ENCODE measurements at regions not wholly inside any gene's neighbourhood (a gene's known extent, or its start where the extent isn't known, plus 50 kb on each side); places are given as distances from the start of the nearest gene placed in this dataset.
"Not testable (repeated sequence)": the region's sequence is repeated elsewhere in the genome, so short reads cannot be mapped to it uniquely, and the experiment has no call there.

- no peak for DNase-seq (ENCODE audit: low read depth in 2 of 2)
Measured at GRCh38 chr7:131683536-131684125, 127.2 kb upstream of the PODXL start.

- no peak for DNase-seq (ENCODE audit: low read depth in 2 of 2)
Measured at GRCh38 chr7:131681961-131682360, 125.5 kb upstream of the PODXL start.

GRCh38 chr7:131679071-131679470, 122.6 kb upstream of the PODXL start:
- DNase-seq (ENCODE audit: low read depth in 2 of 2): not testable (repeated sequence)

GRCh38 chr7:131676850-131677249, 120.4 kb upstream of the PODXL start:
- DNase-seq (ENCODE audit: low read depth in 2 of 2): not testable (repeated sequence)

- DNase-seq (ENCODE audit: low read depth in 2 of 2): no peak
Measured at GRCh38 chr7:131674131-131674530, 117.7 kb upstream of the PODXL start.

- no peak for DNase-seq (ENCODE audit: low read depth in 2 of 2)
Measured at GRCh38 chr7:131673576-131673975, 117.1 kb upstream of the PODXL start.

GRCh38 chr7:131670406-131670805, 114.0 kb upstream of the PODXL start:
- DNase-seq (ENCODE audit: low read depth in 2 of 2): no peak

- DNase-seq (ENCODE audit: low read depth in 2 of 2): no peak
Measured at GRCh38 chr7:131667699-131668098, 111.3 kb upstream of the PODXL start.

GRCh38 chr7:131665021-131665420, 108.6 kb upstream of the PODXL start:
- no peak for DNase-seq (ENCODE audit: low read depth in 2 of 2)

- no peak for DNase-seq (ENCODE audit: low read depth in 2 of 2)
Measured at GRCh38 chr7:131664570-131664969, 108.1 kb upstream of the PODXL start.

- not testable (repeated sequence) for DNase-seq (ENCODE audit: low read depth in 2 of 2)
Measured at GRCh38 chr7:131662301-131662873, 106.0 kb upstream of the PODXL start.

- DNase-seq (ENCODE audit: low read depth in 2 of 2): no peak
Measured at GRCh38 chr7:131657881-131658280, 101.5 kb upstream of the PODXL start.

- DNase-seq (ENCODE audit: low read depth in 2 of 2): no peak
Measured at GRCh38 chr7:131656980-131657723, 100.7 kb upstream of the PODXL start.

GRCh38 chr7:131655866-131656265, 99.4 kb upstream of the PODXL start:
- DNase-seq (ENCODE audit: low read depth in 2 of 2): no peak

GRCh38 chr7:131655447-131655846, 99.0 kb upstream of the PODXL start:
- DNase-seq (ENCODE audit: low read depth in 2 of 2): no peak

GRCh38 chr7:131654668-131655326, 98.4 kb upstream of the PODXL start:
- peak; percentile 50 to 83 for DNase-seq (ENCODE audit: low read depth in 2 of 2)

GRCh38 chr7:131654249-131654558, 97.8 kb upstream of the PODXL start:
- no peak for DNase-seq (ENCODE audit: low read depth in 2 of 2)

- no peak for DNase-seq (ENCODE audit: low read depth in 2 of 2)
Measured at GRCh38 chr7:131653418-131654248, 97.2 kb upstream of the PODXL start.

- no peak for DNase-seq (ENCODE audit: low read depth in 2 of 2)
Measured at GRCh38 chr7:131652934-131653333, 96.5 kb upstream of the PODXL start.

GRCh38 chr7:131652194-131652593, 95.8 kb upstream of the PODXL start:
- DNase-seq (ENCODE audit: low read depth in 2 of 2): no peak

- no peak for DNase-seq (ENCODE audit: low read depth in 2 of 2)
Measured at GRCh38 chr7:131649879-131650278, 93.5 kb upstream of the PODXL start.

GRCh38 chr7:131649003-131649541, 92.6 kb upstream of the PODXL start:
- no peak for DNase-seq (ENCODE audit: low read depth in 2 of 2)

All from stimulated activated CD4-positive, alpha-beta T cell treated with anti-CD3 and anti-CD28 coated beads, Interleukin-1b, Interleukin-23, amount 100 ng/mL, for 1 hour (primary cell).